ENCODE measurements at regions not wholly inside any gene's neighbourhood (a gene's known extent, or its start where the extent isn't known, plus 50 kb on each side); places are given as distances from the start of the nearest gene placed in this dataset.
"Not testable (repeated sequence)": the region's sequence is repeated elsewhere in the genome, so short reads cannot be mapped to it uniquely, and the experiment has no call there.

DNA sequence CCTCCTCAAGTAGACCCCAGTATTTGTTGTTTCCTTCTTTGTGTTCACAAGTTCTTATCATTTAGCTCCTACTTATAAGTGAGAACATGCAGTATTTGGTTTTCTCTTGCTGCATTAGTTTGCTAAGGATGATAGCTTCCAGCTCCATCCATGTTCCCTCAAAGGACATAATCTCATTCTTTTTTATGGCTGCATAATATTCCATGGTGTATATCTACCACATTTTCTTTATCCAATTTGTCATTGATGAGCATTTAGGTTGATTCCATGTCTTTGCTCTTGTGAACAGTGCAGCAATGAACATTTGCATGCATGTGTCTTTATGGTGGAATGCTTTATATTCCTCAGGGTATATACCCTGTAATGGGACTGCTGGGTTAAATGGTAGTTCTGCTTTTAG lies 137.7 kb upstream of the SLC38A2 start:
- peaks cover 79% of the 10 kb centered on the region for H3K9me3 Mint-ChIP-seq
- H3K36me3 Mint-ChIP-seq (ENCODE audit: low read depth), result peaks cover 35% of the 10 kb centered on the region
- intact Hi-C loops (cut with micrococcal nuclease), result loop anchor here (10.0 kb wide), 1 partner anchor 285 kb away; no protein-coding TSS in a partner anchor
- not testable (repeated sequence) for H3K4me3 Mint-ChIP-seq; DNase-seq (ENCODE audit: low spot score); H3K27ac Mint-ChIP-seq; H3K27me3 Mint-ChIP-seq (ENCODE audit: insufficient read depth)
- H3K4me1 Mint-ChIP-seq (ENCODE audit: low read depth), result peaks cover 22% of the 10 kb centered on the region

DNA sequence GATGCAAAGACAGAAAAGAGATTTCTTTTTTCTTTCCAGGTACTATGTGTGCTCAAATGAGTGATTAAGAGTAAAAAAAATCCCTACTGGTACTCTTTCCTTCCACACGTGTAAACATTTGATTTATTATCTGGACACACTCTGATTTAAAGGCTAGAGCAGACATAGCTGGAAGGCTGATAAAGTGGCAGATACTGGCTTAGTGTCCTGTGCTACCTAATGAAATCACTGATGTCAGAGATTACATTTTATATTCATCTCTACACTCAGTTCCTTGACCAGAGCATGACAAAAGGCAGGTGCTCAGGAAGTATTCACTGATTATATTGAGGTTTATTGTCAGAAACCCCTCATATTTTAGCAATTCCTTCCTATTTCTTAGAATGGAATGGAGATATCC lies 136.6 kb upstream of the SLC38A2 start:
- Mint-ChIP-seq H3K4me1 (ENCODE audit: low read depth) (peaks cover 19% of the 10 kb centered on the region), H3K9me3 (peaks cover 82% of the 10 kb centered on the region), H3K27ac (no peak overlapping the region), H3K27me3 (ENCODE audit: insufficient read depth) (no peaks in the 10 kb centered on the region), H3K4me3 (no peak overlapping the region), H3K36me3 (ENCODE audit: low read depth) (peaks cover 32% of the 10 kb centered on the region)
- DNase-seq (ENCODE audit: low spot score), result no peak
- intact Hi-C loops (cut with micrococcal nuclease), result no loop called here

DNA sequence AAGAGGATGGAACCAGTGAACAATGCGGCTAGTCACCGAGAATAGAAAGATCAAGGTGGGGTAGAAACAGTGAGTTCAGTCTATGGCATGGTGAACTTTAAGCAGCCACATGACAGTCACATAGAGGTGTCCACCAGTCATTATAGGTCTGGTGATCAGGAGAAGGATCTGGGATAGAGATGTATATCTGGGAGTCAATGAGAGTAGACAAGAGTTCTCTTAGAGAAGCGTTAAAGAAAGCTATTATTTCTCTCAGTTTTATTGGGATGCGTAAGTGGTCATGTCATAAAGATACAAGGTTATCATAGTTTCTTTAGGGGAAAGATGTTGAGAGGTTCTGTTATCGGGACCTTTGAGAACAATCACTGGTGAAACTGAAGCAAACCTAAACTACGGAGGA lies 136.1 kb upstream of the SLC38A2 start:
- Mint-ChIP-seq H3K4me1 (ENCODE audit: low read depth) (peaks cover 14% of the 10 kb centered on the region), H3K4me3 (no peak overlapping the region), H3K9me3 (peaks cover 83% of the 10 kb centered on the region), H3K36me3 (ENCODE audit: low read depth) (peaks cover 32% of the 10 kb centered on the region), H3K27me3 (ENCODE audit: insufficient read depth) (no peaks in the 10 kb centered on the region), H3K27ac (no peak overlapping the region)
- DNase-seq (ENCODE audit: low spot score), result no peak
- intact Hi-C loops (cut with micrococcal nuclease), result no loop called here

DNA sequence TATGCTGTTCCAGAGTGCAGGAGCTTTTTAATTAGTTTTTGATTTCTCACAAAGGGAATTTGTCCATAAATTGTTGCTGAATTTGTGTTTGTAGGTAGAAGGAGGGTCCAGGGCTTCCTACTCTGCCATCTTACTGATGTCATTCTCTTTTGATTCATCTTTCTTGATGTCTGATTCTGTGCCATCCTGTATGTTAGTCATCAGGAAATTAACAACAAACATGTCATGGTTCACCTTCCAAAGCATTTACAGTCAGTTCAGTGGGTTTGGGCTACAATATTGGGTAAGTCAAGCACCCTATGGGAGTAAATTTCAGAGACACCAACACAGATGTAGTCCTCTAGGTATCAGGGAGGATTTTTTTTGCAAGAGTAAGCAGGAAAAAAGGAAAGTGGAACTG lies 135.2 kb upstream of the SLC38A2 start:
- Mint-ChIP-seq H3K36me3 (ENCODE audit: low read depth) (peaks cover 37% of the 10 kb centered on the region), H3K27ac (no peak overlapping the region), H3K27me3 (ENCODE audit: insufficient read depth) (no peaks in the 10 kb centered on the region), H3K9me3 (peaks cover 86% of the 10 kb centered on the region), H3K4me3 (no peak overlapping the region), H3K4me1 (ENCODE audit: low read depth) (peaks cover 9% of the 10 kb centered on the region)
- intact Hi-C loops (cut with micrococcal nuclease), result no loop called here
- no peak for DNase-seq (ENCODE audit: low spot score)

DNA sequence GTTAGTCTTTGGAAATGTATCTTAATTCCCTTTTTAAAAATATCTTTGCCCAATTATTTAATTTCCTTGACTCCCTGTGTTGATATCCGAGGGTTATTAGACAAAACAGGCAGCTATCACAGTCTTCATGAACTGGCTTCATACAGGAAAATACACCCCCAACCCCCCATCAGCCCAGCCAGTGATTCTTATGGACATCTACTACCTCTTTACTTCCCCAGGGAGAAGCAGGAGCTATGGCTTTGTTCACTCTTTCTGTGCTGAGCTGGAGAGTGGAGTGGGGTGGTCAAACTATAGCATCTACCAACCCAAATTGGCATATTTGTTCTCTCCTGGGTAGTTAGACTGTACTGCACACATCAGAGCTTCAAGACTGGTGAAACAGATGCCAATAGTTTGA lies 134.4 kb upstream of the SLC38A2 start:
- Mint-ChIP-seq H3K9me3 (peaks cover 87% of the 10 kb centered on the region), H3K36me3 (ENCODE audit: low read depth) (peaks cover 35% of the 10 kb centered on the region), H3K4me1 (ENCODE audit: low read depth) (peaks cover 9% of the 10 kb centered on the region), H3K27ac (no peak overlapping the region), H3K27me3 (ENCODE audit: insufficient read depth) (no peaks in the 10 kb centered on the region), H3K4me3 (no peak overlapping the region)
- intact Hi-C loops (cut with micrococcal nuclease), result no loop called here
- DNase-seq (ENCODE audit: low spot score), result no peak

DNA sequence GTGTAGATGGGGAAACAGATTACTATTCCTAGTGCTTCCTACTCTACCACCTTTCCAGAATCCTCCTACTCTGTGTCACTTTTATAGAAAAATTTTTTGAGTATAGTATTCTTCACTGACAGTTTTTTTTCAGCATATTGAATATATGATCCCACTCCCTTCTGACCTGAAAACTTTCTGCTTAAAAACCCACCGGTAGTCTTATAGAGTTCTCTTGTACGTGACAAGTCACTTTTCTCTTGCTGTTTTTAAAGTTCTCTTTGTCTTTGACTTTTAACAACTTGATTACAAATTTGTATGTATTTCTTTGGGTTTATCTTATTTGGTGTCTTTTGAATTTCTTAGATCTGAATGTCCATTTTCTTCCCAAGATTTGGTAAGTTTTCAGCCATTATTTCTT lies 133.6 kb upstream of the SLC38A2 start:
- peaks cover 85% of the 10 kb centered on the region for H3K9me3 Mint-ChIP-seq
- H3K4me1 Mint-ChIP-seq (ENCODE audit: low read depth), result peaks cover 9% of the 10 kb centered on the region
- no peak for DNase-seq (ENCODE audit: low spot score)
- H3K4me3 Mint-ChIP-seq, result no peak overlapping the region
- intact Hi-C loops (cut with micrococcal nuclease), result no loop called here
- no peaks in the 10 kb centered on the region for H3K27me3 Mint-ChIP-seq (ENCODE audit: insufficient read depth)
- peaks cover 34% of the 10 kb centered on the region for H3K36me3 Mint-ChIP-seq (ENCODE audit: low read depth)
- no peak overlapping the region for H3K27ac Mint-ChIP-seq

DNA sequence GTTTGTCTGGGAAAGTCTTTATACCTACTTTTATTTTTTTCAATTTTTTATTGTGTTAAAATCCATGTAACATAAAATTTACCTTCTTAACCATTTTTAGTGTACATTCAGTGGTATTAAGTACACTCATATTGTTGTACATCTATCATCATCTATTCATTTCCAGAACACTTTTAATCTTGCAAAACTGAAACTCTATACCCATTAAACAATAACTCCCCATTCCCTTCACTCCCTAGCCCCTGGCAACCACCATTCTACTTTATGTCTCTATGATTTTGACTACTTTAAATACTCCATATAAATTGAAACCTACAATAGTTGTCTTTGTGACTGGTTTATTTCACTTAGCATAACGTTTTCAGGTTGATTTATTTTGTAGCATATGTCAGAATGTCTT lies 131.9 kb upstream of the SLC38A2 start:
- Mint-ChIP-seq H3K9me3 (peaks cover 78% of the 10 kb centered on the region), H3K27me3 (ENCODE audit: insufficient read depth) (no peaks in the 10 kb centered on the region), H3K4me3 (no peak overlapping the region), H3K27ac (no peak overlapping the region), H3K36me3 (ENCODE audit: low read depth) (peaks cover 27% of the 10 kb centered on the region), H3K4me1 (ENCODE audit: low read depth) (peaks cover 9% of the 10 kb centered on the region)
- DNase-seq (ENCODE audit: low spot score), result no peak
- intact Hi-C loops (cut with micrococcal nuclease), result loop anchor here (1.0 kb wide), 1 partner anchor 34 kb away; no protein-coding TSS in a partner anchor

DNA sequence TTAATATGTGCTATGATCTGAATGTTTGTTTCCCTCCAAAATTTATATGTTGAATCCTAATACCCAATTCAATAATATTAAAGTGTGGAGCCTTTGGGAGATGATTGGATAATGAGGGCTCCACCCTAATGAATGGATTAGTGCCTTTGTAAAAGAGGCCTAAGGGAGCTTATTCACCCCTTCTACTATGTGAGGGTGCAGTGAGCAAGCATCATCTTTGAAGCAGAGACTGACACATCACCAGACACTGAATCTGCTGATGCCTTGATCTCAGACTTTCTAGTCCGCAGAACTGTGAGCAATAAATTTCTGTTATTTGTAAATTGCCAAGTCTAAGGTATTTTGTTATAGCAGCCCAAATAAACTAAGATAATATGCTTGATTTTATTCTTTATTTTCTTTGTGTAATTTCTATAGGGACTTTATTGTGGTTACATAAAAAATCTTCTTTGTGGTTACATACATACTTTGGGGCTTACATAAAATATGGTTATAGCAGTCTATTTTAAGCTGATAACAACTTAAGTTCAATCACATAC lies 131.1 kb upstream of the SLC38A2 start:
- H3K36me3 Mint-ChIP-seq (ENCODE audit: low read depth), result peaks cover 27% of the 10 kb centered on the region
- no peak for DNase-seq (ENCODE audit: low spot score)
- H3K27ac Mint-ChIP-seq, result no peak overlapping the region
- H3K4me1 Mint-ChIP-seq (ENCODE audit: low read depth), result peaks cover 9% of the 10 kb centered on the region
- peaks cover 80% of the 10 kb centered on the region for H3K9me3 Mint-ChIP-seq
- H3K27me3 Mint-ChIP-seq (ENCODE audit: insufficient read depth), result no peaks in the 10 kb centered on the region
- intact Hi-C loops (cut with micrococcal nuclease), result loop anchor here (1.0 kb wide), 1 partner anchor 33 kb away; no protein-coding TSS in a partner anchor
- H3K4me3 Mint-ChIP-seq, result no peak overlapping the region

DNA sequence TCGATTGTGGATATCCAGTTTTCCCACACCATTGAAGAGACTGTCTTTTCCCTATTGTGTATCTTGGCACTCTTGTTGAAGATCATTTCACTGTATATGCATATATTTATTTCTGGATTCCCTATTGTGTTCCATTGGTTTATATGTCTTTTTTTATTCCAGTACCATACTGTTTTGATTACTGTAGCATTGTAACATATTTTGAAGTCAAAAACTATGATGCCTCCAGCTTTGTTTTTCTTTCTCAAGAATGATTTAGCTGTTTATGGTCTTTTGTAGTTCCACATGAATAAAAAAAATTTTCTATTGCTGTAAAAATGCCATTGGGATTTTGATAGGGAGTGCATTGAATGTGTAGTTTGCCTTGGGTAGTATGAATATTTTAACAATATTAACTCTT lies 128.1 kb upstream of the SLC38A2 start:
- Mint-ChIP-seq H3K9me3 (peaks cover 50% of the 10 kb centered on the region), H3K36me3 (ENCODE audit: low read depth) (peaks cover 10% of the 10 kb centered on the region), H3K27me3 (ENCODE audit: insufficient read depth) (no peaks in the 10 kb centered on the region), H3K4me1 (ENCODE audit: low read depth) (no peaks in the 10 kb centered on the region), H3K27ac (no peak overlapping the region), H3K4me3 (no peak overlapping the region)
- intact Hi-C loops (cut with micrococcal nuclease), result no loop called here
- no peak for DNase-seq (ENCODE audit: low spot score)

DNA sequence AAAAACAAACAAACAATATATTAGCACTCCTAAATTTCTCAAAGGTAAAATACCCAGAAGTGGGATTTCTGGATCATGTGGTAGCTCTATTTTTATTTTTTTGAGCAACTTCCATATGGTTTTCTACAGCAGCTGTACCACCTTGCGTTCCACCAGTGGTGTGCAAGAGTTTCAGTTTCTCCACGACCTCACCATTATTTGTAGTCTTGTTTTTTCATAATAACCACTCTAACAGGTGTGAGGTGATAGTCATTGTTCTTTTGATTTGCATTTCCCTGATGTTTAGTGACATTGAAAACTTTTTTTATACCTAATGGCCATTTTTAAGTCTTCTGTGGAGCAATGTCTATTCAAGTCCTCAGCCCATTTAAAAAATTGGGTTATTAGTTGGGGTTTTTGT lies 127.3 kb upstream of the SLC38A2 start:
- Mint-ChIP-seq H3K4me1 (ENCODE audit: low read depth) (no peaks in the 10 kb centered on the region), H3K27ac (no peak overlapping the region), H3K27me3 (ENCODE audit: insufficient read depth) (no peaks in the 10 kb centered on the region), H3K4me3 (no peak overlapping the region), H3K9me3 (peaks cover 42% of the 10 kb centered on the region), H3K36me3 (ENCODE audit: low read depth) (peaks cover 4% of the 10 kb centered on the region)
- intact Hi-C loops (cut with micrococcal nuclease), result no loop called here
- DNase-seq (ENCODE audit: low spot score), result no peak

DNA sequence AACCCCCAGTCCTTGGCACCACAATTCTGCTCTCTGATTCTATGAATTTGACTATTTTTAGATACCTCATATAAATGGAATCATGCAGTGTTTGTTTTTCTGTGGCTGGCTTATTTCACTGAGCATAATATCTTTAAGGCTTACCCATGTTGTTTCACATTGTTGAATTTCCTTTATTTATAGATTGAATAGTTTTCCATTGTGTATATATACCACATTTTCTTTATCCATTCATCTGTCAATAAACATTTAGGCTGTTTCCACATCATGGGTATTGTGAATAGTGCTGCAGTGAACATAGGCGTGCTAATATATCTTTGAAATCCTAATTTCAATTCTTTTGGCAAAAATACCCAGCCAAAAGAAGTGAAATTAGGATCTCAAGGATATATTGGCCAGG lies 126.7 kb upstream of the SLC38A2 start:
- intact Hi-C loops (cut with micrococcal nuclease), result no loop called here
- H3K27ac Mint-ChIP-seq, result no peak overlapping the region
- DNase-seq (ENCODE audit: low spot score), result no peak
- peaks cover 5% of the 10 kb centered on the region for H3K36me3 Mint-ChIP-seq (ENCODE audit: low read depth)
- peaks cover 1% of the 10 kb centered on the region for H3K27me3 Mint-ChIP-seq (ENCODE audit: insufficient read depth)
- H3K4me3 Mint-ChIP-seq, result no peak overlapping the region
- H3K4me1 Mint-ChIP-seq (ENCODE audit: low read depth), result no peaks in the 10 kb centered on the region
- peaks cover 37% of the 10 kb centered on the region for H3K9me3 Mint-ChIP-seq

DNA sequence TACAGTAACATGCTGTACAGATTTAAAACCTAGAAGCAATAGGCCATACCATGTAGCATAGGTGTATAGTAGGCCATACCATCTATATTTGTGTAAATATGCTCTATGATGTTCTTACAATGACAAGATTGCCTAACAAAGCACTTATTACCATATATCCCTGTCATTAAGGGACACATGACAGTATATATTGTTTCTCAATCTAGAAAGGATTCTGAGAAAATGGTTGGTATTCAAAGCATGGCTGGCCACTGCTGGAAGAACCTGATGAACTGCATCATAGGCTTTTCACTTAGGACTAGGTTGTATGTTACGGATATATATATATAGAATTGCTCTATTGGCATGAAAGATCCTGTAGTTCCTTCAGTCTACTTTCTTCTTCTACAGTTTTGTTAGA lies 125.2 kb upstream of the SLC38A2 start:
- Mint-ChIP-seq H3K4me3 (no peak overlapping the region), H3K27me3 (ENCODE audit: insufficient read depth) (peaks cover 2% of the 10 kb centered on the region), H3K36me3 (ENCODE audit: low read depth) (peaks cover 2% of the 10 kb centered on the region), H3K27ac (no peak overlapping the region), H3K4me1 (ENCODE audit: low read depth) (no peaks in the 10 kb centered on the region), H3K9me3 (peaks cover 26% of the 10 kb centered on the region)
- intact Hi-C loops (cut with micrococcal nuclease), result no loop called here
- DNase-seq (ENCODE audit: low spot score), result no peak

DNA sequence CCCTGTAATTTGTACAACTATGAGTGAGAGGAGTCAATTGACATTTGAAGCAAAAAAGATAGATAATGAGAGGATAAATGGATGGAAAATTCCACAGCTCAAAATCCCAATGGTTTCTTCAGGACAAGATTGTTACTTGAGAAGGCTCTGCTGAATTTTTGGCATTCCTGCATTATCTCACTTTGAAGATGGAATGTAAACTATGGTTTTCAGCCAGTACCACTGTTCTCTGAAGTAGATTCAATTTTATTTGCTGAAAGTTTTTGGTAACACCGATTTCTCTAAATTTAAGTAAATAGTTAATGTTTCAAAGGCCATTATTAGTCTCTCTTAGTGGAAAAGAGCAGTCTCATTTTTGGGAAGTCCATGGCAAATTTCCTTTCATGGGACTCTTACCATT lies 121.9 kb upstream of the SLC38A2 start:
- Mint-ChIP-seq H3K4me1 (ENCODE audit: low read depth) (no peaks in the 10 kb centered on the region), H3K4me3 (no peak overlapping the region), H3K27me3 (ENCODE audit: insufficient read depth) (peaks cover 2% of the 10 kb centered on the region), H3K9me3 (peaks cover 6% of the 10 kb centered on the region), H3K27ac (no peak overlapping the region), H3K36me3 (ENCODE audit: low read depth) (peaks cover 7% of the 10 kb centered on the region)
- DNase-seq (ENCODE audit: low spot score), result no peak
- intact Hi-C loops (cut with micrococcal nuclease), result no loop called here

DNA sequence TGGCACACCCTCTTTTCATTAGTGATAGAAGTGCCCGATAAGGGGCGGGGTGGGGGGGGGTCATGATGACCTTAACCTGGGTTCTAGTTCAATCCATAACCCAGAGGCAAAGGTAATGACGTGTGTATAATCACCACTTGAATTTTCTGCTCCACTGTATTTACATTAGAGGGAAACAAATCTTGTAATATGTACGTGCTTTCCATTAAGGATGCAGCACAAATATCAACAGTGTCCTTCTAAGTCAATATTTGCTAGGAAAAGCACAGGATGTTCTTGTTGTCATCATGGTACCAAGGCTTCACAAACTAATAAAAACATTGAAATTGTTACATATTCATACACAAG lies 121.2 kb upstream of the SLC38A2 start:
- Mint-ChIP-seq H3K4me1 (ENCODE audit: low read depth) (no peaks in the 10 kb centered on the region), H3K36me3 (ENCODE audit: low read depth) (peaks cover 9% of the 10 kb centered on the region), H3K4me3 (no peak overlapping the region), H3K9me3 (peaks cover 1% of the 10 kb centered on the region), H3K27ac (no peak overlapping the region), H3K27me3 (ENCODE audit: insufficient read depth) (peaks cover 2% of the 10 kb centered on the region)
- DNase-seq (ENCODE audit: low spot score), result no peak
- intact Hi-C loops (cut with micrococcal nuclease), result no loop called here
